ENCODE measurements at regions not wholly inside any gene's neighbourhood (a gene's known extent, or its start where the extent isn't known, plus 50 kb on each side); places are given as distances from the start of the nearest gene placed in this dataset.

DNA sequence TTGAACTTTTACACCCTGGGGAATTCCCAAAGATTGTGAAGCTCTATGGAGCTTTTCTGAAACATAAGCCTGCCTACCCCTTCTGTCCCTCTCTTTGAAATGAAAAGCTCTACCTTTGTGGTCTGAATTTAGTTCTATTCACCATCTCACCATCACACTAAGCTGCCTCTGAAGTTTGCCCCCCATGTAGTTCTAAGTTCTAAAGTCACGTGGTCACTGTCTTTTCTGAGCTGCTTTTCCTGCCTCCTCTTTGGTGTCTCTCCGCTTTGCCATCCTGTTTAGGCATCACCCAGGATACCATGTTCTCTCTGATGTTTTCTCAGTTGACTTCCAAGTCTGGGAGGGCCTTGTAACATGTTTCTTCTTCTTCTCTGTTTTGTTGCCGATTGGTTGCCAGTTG, 2206.6 kb downstream of the MAT2B start:
- no peak overlapping the region for H2AFZ ChIP-seq (ENCODE audit: low read depth, low read length)
- H3K4me1 ChIP-seq (ENCODE audit: insufficient read depth, low read length) = no peaks in the 10 kb centered on the region
- no peaks in the 10 kb centered on the region for H3K27me3 ChIP-seq (ENCODE audit: insufficient read depth, low read length)
- H3K4me3 ChIP-seq (ENCODE audit: low read length) = no peak overlapping the region
- no peaks in the 10 kb centered on the region for H3K9me3 ChIP-seq (ENCODE audit: low read length)
- H3K36me3 ChIP-seq (ENCODE audit: insufficient read depth, low read length) = no peaks in the 10 kb centered on the region

DNA sequence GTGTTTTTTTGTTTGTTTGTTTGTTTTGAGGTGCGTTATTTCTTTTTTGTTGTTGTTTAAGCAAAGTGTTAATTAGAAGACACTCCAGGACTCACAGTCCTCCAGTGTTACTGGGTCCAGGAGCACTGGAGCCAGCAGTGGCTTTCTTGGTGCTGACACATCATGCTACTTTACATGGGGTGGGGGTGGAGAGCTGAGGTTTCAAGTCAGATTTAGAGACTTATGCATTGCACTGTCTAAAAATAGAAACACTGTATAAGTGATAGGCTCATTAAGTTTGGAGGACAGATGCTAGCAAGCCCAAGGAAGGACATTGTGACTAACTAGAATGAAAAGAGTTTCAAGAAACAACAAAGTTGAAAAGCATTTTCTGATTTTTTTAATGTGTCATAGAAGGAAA, 2209.2 kb downstream of the MAT2B start:
- no peak overlapping the region for H2AFZ ChIP-seq (ENCODE audit: low read depth, low read length)
- H3K9me3 ChIP-seq (ENCODE audit: low read length) = no peaks in the 10 kb centered on the region
- H3K27me3 ChIP-seq (ENCODE audit: insufficient read depth, low read length) = no peaks in the 10 kb centered on the region
- H3K36me3 ChIP-seq (ENCODE audit: insufficient read depth, low read length) = no peaks in the 10 kb centered on the region
- no peak overlapping the region for H3K4me3 ChIP-seq (ENCODE audit: low read length)
- H3K4me1 ChIP-seq (ENCODE audit: insufficient read depth, low read length) = no peaks in the 10 kb centered on the region

- H3K4me3 ChIP-seq (ENCODE audit: low read length) = no peak overlapping the region
- H2AFZ ChIP-seq (ENCODE audit: low read depth, low read length) = no peak overlapping the region
- no peaks in the 10 kb centered on the region for H3K36me3 ChIP-seq (ENCODE audit: insufficient read depth, low read length)
- H3K27me3 ChIP-seq (ENCODE audit: insufficient read depth, low read length) = no peaks in the 10 kb centered on the region
- no peaks in the 10 kb centered on the region for H3K9me3 ChIP-seq (ENCODE audit: low read length)
- peaks cover 3% of the 10 kb centered on the region for H3K4me1 ChIP-seq (ENCODE audit: insufficient read depth, low read length)
Observed at GRCh38 chr5:165720901-165721300, 2215.5 kb downstream of the MAT2B start.

GRCh38 chr5:165722401-165722800, 2217.0 kb downstream of the MAT2B start:
- H2AFZ ChIP-seq (ENCODE audit: low read depth, low read length) = no peak overlapping the region
- no peak overlapping the region for H3K4me3 ChIP-seq (ENCODE audit: low read length)
- no peaks in the 10 kb centered on the region for H3K36me3 ChIP-seq (ENCODE audit: insufficient read depth, low read length)
- H3K9me3 ChIP-seq (ENCODE audit: low read length) = no peaks in the 10 kb centered on the region
- H3K27me3 ChIP-seq (ENCODE audit: insufficient read depth, low read length) = no peaks in the 10 kb centered on the region
- H3K4me1 ChIP-seq (ENCODE audit: insufficient read depth, low read length) = peaks cover 3% of the 10 kb centered on the region

DNA sequence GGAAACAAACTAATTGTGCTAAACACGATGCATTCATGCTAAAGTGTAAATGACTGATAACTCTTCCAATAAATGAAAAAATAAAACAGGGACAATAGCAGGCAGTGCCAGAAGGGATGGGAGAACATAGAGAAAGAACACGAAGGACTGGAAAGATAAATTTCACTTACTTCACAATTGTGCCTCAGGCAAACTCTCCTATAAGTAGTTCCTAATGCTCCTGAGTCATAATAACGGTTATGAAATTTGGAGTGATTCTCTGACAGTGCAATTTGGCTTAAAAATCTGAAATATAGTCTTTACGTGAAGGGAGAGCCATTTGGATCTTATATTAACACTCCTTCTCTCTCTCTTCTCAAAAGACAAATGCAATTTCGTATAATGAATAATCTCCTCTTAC, 2218.5 kb downstream of the MAT2B start:
- Histone ChIP-seq H2AFZ (ENCODE audit: low read depth, low read length) (no peak overlapping the region), H3K4me1 (ENCODE audit: insufficient read depth, low read length) (peaks cover 3% of the 10 kb centered on the region)

GRCh38 chr5:165728425-165728824, 2223.0 kb downstream of the MAT2B start:
- Histone ChIP-seq H2AFZ (ENCODE audit: low read depth, low read length) (no peak overlapping the region), H3K4me3 (ENCODE audit: low read length) (no peak overlapping the region), H3K4me1 (ENCODE audit: insufficient read depth, low read length) (no peaks in the 10 kb centered on the region), H3K36me3 (ENCODE audit: insufficient read depth, low read length) (no peaks in the 10 kb centered on the region), H3K9me3 (ENCODE audit: low read length) (no peaks in the 10 kb centered on the region), H3K27me3 (ENCODE audit: insufficient read depth, low read length) (no peaks in the 10 kb centered on the region)

More for the DNA sequence above, 2218.5 kb downstream of the MAT2B start:
- Histone ChIP-seq H3K9me3 (ENCODE audit: low read length) (no peaks in the 10 kb centered on the region), H3K36me3 (ENCODE audit: insufficient read depth, low read length) (no peaks in the 10 kb centered on the region), H3K27me3 (ENCODE audit: insufficient read depth, low read length) (no peaks in the 10 kb centered on the region), H3K4me3 (ENCODE audit: low read length) (no peak overlapping the region)

GRCh38 chr5:165735388-165735787, 2230.0 kb downstream of the MAT2B start:
- H3K27me3 ChIP-seq (ENCODE audit: insufficient read depth, low read length) = no peaks in the 10 kb centered on the region
- no peak overlapping the region for H3K4me3 ChIP-seq (ENCODE audit: low read length)
- peaks cover 1% of the 10 kb centered on the region for H3K4me1 ChIP-seq (ENCODE audit: insufficient read depth, low read length)
- H3K36me3 ChIP-seq (ENCODE audit: insufficient read depth, low read length) = no peaks in the 10 kb centered on the region
- no peak overlapping the region for H2AFZ ChIP-seq (ENCODE audit: low read depth, low read length)
- no peaks in the 10 kb centered on the region for H3K9me3 ChIP-seq (ENCODE audit: low read length)

DNA sequence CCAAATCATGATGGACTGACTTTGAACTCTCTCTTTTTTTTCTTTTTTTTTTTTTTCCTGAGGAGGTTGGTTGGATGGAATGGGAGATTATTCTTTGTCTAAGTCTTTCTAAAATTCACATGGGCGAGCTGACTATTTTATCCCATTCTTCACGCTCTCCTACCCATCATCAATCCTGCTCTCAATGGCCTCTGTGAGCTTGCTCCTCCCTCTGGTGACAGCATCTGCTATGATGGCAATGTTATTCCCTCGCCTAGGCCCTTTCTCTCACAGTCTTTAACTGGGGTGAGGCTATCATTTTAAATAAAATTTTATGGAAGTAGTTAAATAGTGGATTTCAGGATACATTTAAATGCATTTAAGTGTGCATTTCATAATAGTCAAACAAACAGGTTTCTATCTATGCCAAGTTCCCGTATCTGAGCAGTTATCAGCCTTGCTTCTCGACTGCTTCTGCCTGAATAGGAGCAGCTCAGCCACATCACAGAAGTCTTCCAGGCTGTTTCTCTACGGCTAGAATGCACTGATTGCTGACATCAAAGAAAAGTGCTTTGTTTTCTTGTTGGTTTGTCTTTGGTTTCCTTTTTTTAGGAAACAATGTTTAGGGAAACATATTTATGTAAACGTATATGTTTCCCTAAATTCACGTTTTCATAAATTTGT, 2233.8 kb downstream of the MAT2B start:
- Histone ChIP-seq H2AFZ (ENCODE audit: low read depth, low read length) (no peak overlapping the region), H3K4me1 (ENCODE audit: insufficient read depth, low read length) (peaks cover 1% of the 10 kb centered on the region), H3K4me3 (ENCODE audit: low read length) (no peak overlapping the region), H3K27me3 (ENCODE audit: insufficient read depth, low read length) (no peaks in the 10 kb centered on the region), H3K9me3 (ENCODE audit: low read length) (no peaks in the 10 kb centered on the region), H3K36me3 (ENCODE audit: insufficient read depth, low read length) (no peaks in the 10 kb centered on the region)

- Histone ChIP-seq H3K4me1 (ENCODE audit: insufficient read depth, low read length) (no peaks in the 10 kb centered on the region), H2AFZ (ENCODE audit: low read depth, low read length) (no peak overlapping the region), H3K36me3 (ENCODE audit: insufficient read depth, low read length) (no peaks in the 10 kb centered on the region)
Observed at GRCh38 chr5:165757791-165758190, 2252.4 kb downstream of the MAT2B start.

DNA sequence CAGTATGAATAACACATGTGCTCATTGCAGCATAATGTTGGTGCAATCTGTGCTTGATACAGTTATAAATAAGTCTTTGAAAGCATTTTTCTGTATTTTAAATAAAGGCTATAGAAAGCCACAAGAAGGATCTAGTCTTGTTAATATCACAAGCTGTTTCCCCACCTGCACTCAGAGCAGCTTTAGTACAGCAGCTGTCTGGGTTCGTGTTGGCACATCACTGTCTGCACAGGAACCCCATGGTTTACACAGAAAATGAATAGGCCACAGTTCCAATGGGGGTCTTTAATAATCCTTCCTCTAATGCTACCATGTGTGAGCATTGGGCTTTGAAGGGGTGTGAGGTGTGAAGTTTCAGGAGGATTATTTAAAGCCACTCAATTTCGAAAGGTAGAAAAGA, 2269.7 kb downstream of the MAT2B start:
- no peak overlapping the region for H2AFZ ChIP-seq (ENCODE audit: low read depth, low read length)
- H3K4me1 ChIP-seq (ENCODE audit: insufficient read depth, low read length) = no peaks in the 10 kb centered on the region
- H3K27me3 ChIP-seq (ENCODE audit: insufficient read depth, low read length) = no peaks in the 10 kb centered on the region
- H3K36me3 ChIP-seq (ENCODE audit: insufficient read depth, low read length) = no peaks in the 10 kb centered on the region
- no peaks in the 10 kb centered on the region for H3K9me3 ChIP-seq (ENCODE audit: low read length)
- no peak overlapping the region for H3K4me3 ChIP-seq (ENCODE audit: low read length)

More at GRCh38 chr5:165757791-165758190, 2252.4 kb downstream of the MAT2B start:
- no peak overlapping the region for H3K4me3 ChIP-seq (ENCODE audit: low read length)
- no peaks in the 10 kb centered on the region for H3K9me3 ChIP-seq (ENCODE audit: low read length)
- no peaks in the 10 kb centered on the region for H3K27me3 ChIP-seq (ENCODE audit: insufficient read depth, low read length)

DNA sequence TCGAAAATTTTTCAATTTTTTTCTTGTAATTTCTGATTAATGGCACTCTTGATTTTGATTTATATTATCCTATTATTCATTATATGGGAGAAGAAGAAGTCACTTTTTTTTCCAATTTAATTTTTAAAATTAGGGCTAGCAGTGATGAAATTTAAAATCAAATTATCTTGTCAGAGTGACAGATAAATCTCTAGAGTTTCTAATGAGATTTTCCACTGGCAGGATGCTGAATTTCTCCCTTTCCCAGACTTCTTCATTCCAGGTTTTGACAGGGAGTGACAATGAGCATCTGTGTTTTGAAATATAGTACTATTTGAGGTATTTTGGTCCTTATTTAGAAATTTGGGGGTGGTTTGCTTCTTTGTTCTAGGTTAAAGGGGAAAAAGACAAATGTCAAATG, 2274.1 kb downstream of the MAT2B start:
- no peak overlapping the region for H3K4me3 ChIP-seq (ENCODE audit: low read length)
- no peaks in the 10 kb centered on the region for H3K36me3 ChIP-seq (ENCODE audit: insufficient read depth, low read length)
- H3K9me3 ChIP-seq (ENCODE audit: low read length) = no peaks in the 10 kb centered on the region
- H3K27me3 ChIP-seq (ENCODE audit: insufficient read depth, low read length) = no peaks in the 10 kb centered on the region
- no peak overlapping the region for H2AFZ ChIP-seq (ENCODE audit: low read depth, low read length)
- H3K4me1 ChIP-seq (ENCODE audit: insufficient read depth, low read length) = peaks cover 15% of the 10 kb centered on the region

DNA sequence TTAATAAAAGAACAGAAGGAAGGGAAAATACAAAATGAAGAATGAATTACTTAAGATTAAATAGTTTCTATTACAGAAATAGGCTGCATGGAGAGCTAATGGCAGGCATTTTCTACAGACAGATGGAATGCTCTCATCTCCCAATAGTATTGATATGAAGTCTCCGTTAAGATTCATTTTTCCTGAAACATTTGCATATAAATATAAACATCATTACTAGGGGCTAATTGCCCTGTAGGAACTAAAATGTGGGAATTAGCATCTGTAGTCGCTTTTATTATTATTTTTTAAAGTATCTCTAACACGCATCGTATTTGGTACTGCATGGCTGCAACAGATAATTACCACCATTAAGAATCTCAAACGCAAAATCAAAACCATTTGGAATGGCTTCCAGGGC, 2275.5 kb downstream of the MAT2B start:
- no peaks in the 10 kb centered on the region for H3K36me3 ChIP-seq (ENCODE audit: insufficient read depth, low read length)
- no peak overlapping the region for H3K4me3 ChIP-seq (ENCODE audit: low read length)
- peaks cover 15% of the 10 kb centered on the region for H3K4me1 ChIP-seq (ENCODE audit: insufficient read depth, low read length)
- H2AFZ ChIP-seq (ENCODE audit: low read depth, low read length) = no peak overlapping the region
- H3K9me3 ChIP-seq (ENCODE audit: low read length) = no peaks in the 10 kb centered on the region
- no peaks in the 10 kb centered on the region for H3K27me3 ChIP-seq (ENCODE audit: insufficient read depth, low read length)

- peaks cover 15% of the 10 kb centered on the region for H3K4me1 ChIP-seq (ENCODE audit: insufficient read depth, low read length)
- no peak overlapping the region for H3K4me3 ChIP-seq (ENCODE audit: low read length)
Observed at GRCh38 chr5:165781738-165782137, 2276.3 kb downstream of the MAT2B start.

DNA sequence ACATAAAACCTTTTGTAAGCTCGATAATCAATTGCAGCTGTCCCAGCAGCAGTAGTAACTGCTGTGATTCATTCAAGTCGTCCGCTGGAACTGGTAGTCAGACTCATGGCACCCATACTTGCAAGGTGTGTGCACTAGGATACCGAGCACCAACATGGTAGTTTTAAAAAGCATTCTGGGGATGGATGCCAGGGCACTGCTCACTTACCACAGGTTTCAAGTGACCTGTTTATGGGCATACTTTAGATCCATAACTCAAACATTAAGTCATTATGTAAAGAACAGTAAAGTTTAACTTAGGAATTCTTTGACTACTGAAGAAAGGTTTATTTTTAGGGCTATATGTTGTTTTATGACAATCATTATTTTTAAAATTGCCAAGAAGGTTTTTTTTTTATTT, 2277.6 kb downstream of the MAT2B start:
- Histone ChIP-seq H2AFZ (ENCODE audit: low read depth, low read length) (no peak overlapping the region), H3K27me3 (ENCODE audit: insufficient read depth, low read length) (no peaks in the 10 kb centered on the region), H3K36me3 (ENCODE audit: insufficient read depth, low read length) (no peaks in the 10 kb centered on the region), H3K4me1 (ENCODE audit: insufficient read depth, low read length) (peaks cover 15% of the 10 kb centered on the region), H3K9me3 (ENCODE audit: low read length) (no peaks in the 10 kb centered on the region), H3K4me3 (ENCODE audit: low read length) (no peak overlapping the region)

More at GRCh38 chr5:165781738-165782137, 2276.3 kb downstream of the MAT2B start:
- H3K27me3 ChIP-seq (ENCODE audit: insufficient read depth, low read length) = no peaks in the 10 kb centered on the region
- no peaks in the 10 kb centered on the region for H3K36me3 ChIP-seq (ENCODE audit: insufficient read depth, low read length)
- H3K9me3 ChIP-seq (ENCODE audit: low read length) = no peaks in the 10 kb centered on the region
- H2AFZ ChIP-seq (ENCODE audit: low read depth, low read length) = no peak overlapping the region

Measured in neuron (in vitro differentiated cells).